T-cell (primary cell): ENCODE measurements at regions not wholly inside any gene's neighbourhood (a gene's known extent, or its start where the extent isn't known, plus 50 kb on each side); places are given as distances from the start of the nearest gene placed in this dataset.
A peak's percentile ranks its signal among the peaks of the same experiment; 100 is the strongest.

ENCODE experiments used
- ATAC-seq, 4 experiments: fragments of 200-7000 bp in 3 of 4; fragments of 150-1000 bp in 1 of 4; cut with Tn5 transposase; replicated peaks in 1 of 4; 1 replicate in 3 of 4; 2 replicates in 1 of 4; pipeline ENCODE4 v1.10.0; 2021; ENCODE audit warnings: moderate library complexity in 3 of 4, mild to moderate bottlenecking in 2 of 4, moderate number of reproducible peaks in 1 of 4
- CTCF ChIA-PET, 2 donors: fragments of 300-600 bp; sonication (Branson Sonifier 250); formaldehyde crosslinking; loops; one replicate each; lab custom pipeline; 2022; ENCODE audit warnings: antibody characterized with exemption in 2 of 2; lab: Charles Lee
- POLR2A ChIA-PET, 2 donors: fragments of 300-600 bp; sonication (Branson Sonifier 250); formaldehyde crosslinking; loops; one replicate each; lab custom pipeline; 2022; ENCODE audit warnings: antibody characterized with exemption in 2 of 2; lab: Charles Lee
- DNase-seq, 35 experiments: peaks; one replicate each; pipeline versions ENCODE4 v3.0.0 to v3.0.0-alpha.2; 2013 to 2023
- H3K27ac ChIP-seq: one replicate; pipeline ENCODE4 v1.5.1; 2013; ENCODE audit warnings: low read length
- H3K27me3 ChIP-seq, 2 experiments: replicated peaks in 1 of 2; 1 replicate in 1 of 2; 2 replicates in 1 of 2; pipeline versions ENCODE4 v1.6.1 to v1.7.0; 2013; ENCODE audit warnings: low read length in 1 of 2, mixed read lengths in 1 of 2; ENCODE audit not compliant: control insufficient read depth in 2 of 2, insufficient read depth in 2 of 2; ENCODE audit errors: extremely low read depth in 1 of 2
- H3K36me3 ChIP-seq, 2 donors: 1 replicate in 1 of 2; 2 replicates in 1 of 2; pipeline versions ENCODE4 v1.6.1 to v1.7.0; 2013; ENCODE audit warnings: low read length in 1 of 2; ENCODE audit not compliant: control insufficient read depth in 2 of 2, insufficient read depth in 1 of 2; ENCODE audit errors: extremely low read depth in 1 of 2
- H3K4me1 ChIP-seq, 2 experiments: 1 replicate in 1 of 2; 2 replicates in 1 of 2; pipeline versions ENCODE4 v1.6.1 to v1.7.0; 2013; ENCODE audit warnings: low read length in 2 of 2, mixed read lengths in 1 of 2; ENCODE audit not compliant: insufficient read depth in 2 of 2, control insufficient read depth in 1 of 2; ENCODE audit errors: extremely low read depth in 1 of 2
- H3K4me3 ChIP-seq, 2 donors: 1 replicate in 1 of 2; 2 replicates in 1 of 2; pipeline versions ENCODE4 v1.5.1 to v1.7.0; 2013; ENCODE audit warnings: mild to moderate bottlenecking in 2 of 2, low read length in 1 of 2, moderate library complexity in 1 of 2; ENCODE audit not compliant: control insufficient read depth in 1 of 2; ENCODE audit errors: extremely low read depth in 1 of 2
- H3K9me3 ChIP-seq: 2 replicates; pipeline ENCODE4 v1.7.0; 2013
- H3K27ac Mint-ChIP-seq, 2 donors: one replicate each; pipeline ENCODE4 v1.8.0; 2020 to 2021; ENCODE audit warnings: mild to moderate bottlenecking in 2 of 2, mixed read lengths in 2 of 2
- H3K27me3 Mint-ChIP-seq, 2 donors: one replicate each; pipeline ENCODE4 v1.8.0; 2021 to 2022; ENCODE audit warnings: mixed read lengths in 2 of 2
- H3K36me3 Mint-ChIP-seq: one replicate; pipeline ENCODE4 v1.8.0; 2021; ENCODE audit warnings: mixed read lengths
- H3K4me1 Mint-ChIP-seq, 3 donors: one replicate each; pipeline ENCODE4 v1.8.0; 2020 to 2022; ENCODE audit warnings: mixed read lengths in 3 of 3, mild to moderate bottlenecking in 1 of 3
- H3K4me3 Mint-ChIP-seq, 3 donors: one replicate each; pipeline ENCODE4 v1.8.0; 2020 to 2022; ENCODE audit warnings: mild to moderate bottlenecking in 3 of 3, mixed read lengths in 3 of 3, moderate library complexity in 3 of 3
- H3K9me3 Mint-ChIP-seq, 3 donors: one replicate each; pipeline ENCODE4 v1.8.0; 2020 to 2022; ENCODE audit warnings: mixed read lengths in 3 of 3
- WGBS: methylation state at CpG from one replicate; pipeline ENCODE4 v1.1.5; 2013; ENCODE audit warnings: missing lambda C conversion rate; ENCODE audit not compliant: insufficient coverage; 5-methylcytosine and 5-hydroxymethylcytosine counted together

- WGBS = no CpG with 5 or more reads among the region's 3 CpGs
- DNase-seq (no peak), ATAC-seq (no peak)
- H3K36me3 Mint-ChIP-seq = no peaks in the 10 kb centered on the region
- no peak overlapping the region for H3K4me3 ChIP-seq
- ChIA-PET CTCF (interaction anchor here in 1 of 2 donors (0.7 to 1.1 kb wide), 2 partner anchors 19 to 26 kb away, joined by 3 to 14 read pairs; no protein-coding TSS in a partner anchor), POLR2A (interaction anchor here in 1 of 2 donors (0.5 kb wide), 1 partner anchor 65 kb away, joined by 7 read pairs; no protein-coding TSS in a partner anchor)
- no peak overlapping the region for H3K27ac ChIP-seq
- H3K4me3 Mint-ChIP-seq = no peak overlapping the region
- H3K36me3 ChIP-seq = no peaks in the 10 kb centered on the region
- H3K27ac Mint-ChIP-seq = no peak overlapping the region
- H3K4me1 Mint-ChIP-seq = peaks cover 0 to 4% (median 0%) of the 10 kb centered on the region in 3 donors
- peaks cover 0 to under 1% (median 0%) of the 10 kb centered on the region in 3 donors for H3K9me3 Mint-ChIP-seq
- no peaks in the 10 kb centered on the region for H3K9me3 ChIP-seq
- no peaks in the 10 kb centered on the region for H3K4me1 ChIP-seq
- peaks cover 0 to 6% of the 10 kb centered on the region in 2 experiments for H3K27me3 ChIP-seq
- H3K27me3 Mint-ChIP-seq = peaks cover 15 to 34% of the 10 kb centered on the region in 2 donors
Measured at GRCh38 chr15:38843051-38843501, 278.5 kb upstream of the RASGRP1 start.

- Mint-ChIP-seq H3K4me3 (no peak overlapping the region), H3K4me1 (peaks cover 0 to 4% (median 0%) of the 10 kb centered on the region in 3 donors), H3K36me3 (no peaks in the 10 kb centered on the region), H3K27me3 (peaks cover 16 to 37% of the 10 kb centered on the region in 2 donors), H3K27ac (no peak overlapping the region), H3K9me3 (no peaks in the 10 kb centered on the region)
- no peak overlapping the region for H3K27ac ChIP-seq
- no peaks in the 10 kb centered on the region for H3K36me3 ChIP-seq
- no peaks in the 10 kb centered on the region for H3K9me3 ChIP-seq
- ChIA-PET POLR2A (no interaction called here), CTCF (interaction anchor here (0.7 to 1.1 kb wide), 3 partner anchors 18 to 28 kb away, joined by 3 to 14 read pairs (median 3); no protein-coding TSS in a partner anchor)
- peaks cover 0 to 6% of the 10 kb centered on the region in 2 experiments for H3K27me3 ChIP-seq
- no peaks in the 10 kb centered on the region for H3K4me1 ChIP-seq
- no CpG with 5 or more reads among the region's 10 CpGs for WGBS
- H3K4me3 ChIP-seq = no peak overlapping the region
- no peak for DNase-seq
- no peak for ATAC-seq
Measured at GRCh38 chr15:38843736-38844590, 279.3 kb upstream of the RASGRP1 start.

GRCh38 chr15:38844736-38845135 is 280.1 kb upstream of the RASGRP1 start:
- ATAC-seq (no peak), DNase-seq (no peak)
- Histone ChIP-seq H3K4me3 (no peak overlapping the region), H3K27ac (no peak overlapping the region), H3K36me3 (no peaks in the 10 kb centered on the region), H3K9me3 (no peaks in the 10 kb centered on the region), H3K27me3 (peaks cover 0 to 9% of the 10 kb centered on the region in 2 experiments), H3K4me1 (no peaks in the 10 kb centered on the region)
- Mint-ChIP-seq H3K4me3 (no peak overlapping the region), H3K27me3 (peaks cover 21 to 43% of the 10 kb centered on the region in 2 donors), H3K9me3 (no peaks in the 10 kb centered on the region), H3K4me1 (peaks cover 0 to 4% (median 0%) of the 10 kb centered on the region in 3 donors), H3K27ac (no peak overlapping the region), H3K36me3 (no peaks in the 10 kb centered on the region)
- CTCF ChIA-PET = interaction anchor here in 1 of 2 donors (1.0 kb wide), 1 partner anchor 29 kb away, joined by 3 read pairs; no protein-coding TSS in a partner anchor
- POLR2A ChIA-PET = no interaction called here
- WGBS = 100% methylated on average over 1 of the region's 1 CpG

GRCh38 chr15:38846346-38846745 is 281.7 kb upstream of the RASGRP1 start:
- WGBS = no CpG with 5 or more reads among the region's 2 CpGs
- no peaks in the 10 kb centered on the region for H3K36me3 ChIP-seq
- H3K27me3 ChIP-seq = peaks cover 0 to 16% of the 10 kb centered on the region in 2 experiments
- POLR2A ChIA-PET = no interaction called here
- CTCF ChIA-PET = no interaction called here
- no peaks in the 10 kb centered on the region for H3K9me3 Mint-ChIP-seq
- H3K9me3 ChIP-seq = no peaks in the 10 kb centered on the region
- no peaks in the 10 kb centered on the region for H3K4me1 Mint-ChIP-seq
- no peak overlapping the region for H3K4me3 Mint-ChIP-seq
- H3K27me3 Mint-ChIP-seq = peaks cover 23 to 42% of the 10 kb centered on the region in 2 donors
- no peaks in the 10 kb centered on the region for H3K4me1 ChIP-seq
- H3K27ac Mint-ChIP-seq = no peak overlapping the region
- ATAC-seq (no peak), DNase-seq (no peak)
- H3K27ac ChIP-seq = no peak overlapping the region
- H3K36me3 Mint-ChIP-seq = no peaks in the 10 kb centered on the region
- no peak overlapping the region for H3K4me3 ChIP-seq

GRCh38 chr15:38847666-38848065 is 283.1 kb upstream of the RASGRP1 start:
- DNase-seq (no peak), ATAC-seq (no peak)
- Mint-ChIP-seq H3K27me3 (peaks cover 23 to 38% of the 10 kb centered on the region in 2 donors), H3K27ac (no peak overlapping the region), H3K4me1 (no peaks in the 10 kb centered on the region), H3K36me3 (no peaks in the 10 kb centered on the region), H3K4me3 (no peak overlapping the region), H3K9me3 (no peaks in the 10 kb centered on the region)
- CTCF ChIA-PET = no interaction called here
- no peaks in the 10 kb centered on the region for H3K36me3 ChIP-seq
- peaks cover 0 to 16% of the 10 kb centered on the region in 2 experiments for H3K27me3 ChIP-seq
- POLR2A ChIA-PET = no interaction called here
- H3K27ac ChIP-seq = no peak overlapping the region
- no CpG with 5 or more reads among the region's 5 CpGs for WGBS
- no peak overlapping the region for H3K4me3 ChIP-seq
- no peaks in the 10 kb centered on the region for H3K9me3 ChIP-seq
- H3K4me1 ChIP-seq = no peaks in the 10 kb centered on the region

GRCh38 chr15:38849046-38849445 is 284.4 kb upstream of the RASGRP1 start:
- Mint-ChIP-seq H3K27ac (peak overlapping the region in 1 of 2 donors; percentile 32), H3K36me3 (no peaks in the 10 kb centered on the region), H3K4me3 (no peak overlapping the region), H3K9me3 (no peaks in the 10 kb centered on the region), H3K4me1 (no peaks in the 10 kb centered on the region), H3K27me3 (peaks cover 16 to 31% of the 10 kb centered on the region in 2 donors)
- ATAC-seq (no peak), DNase-seq (no peak)
- H3K27ac ChIP-seq = no peak overlapping the region
- no peaks in the 10 kb centered on the region for H3K36me3 ChIP-seq
- 7% methylated on average over 1 of the region's 1 CpG for WGBS
- no peaks in the 10 kb centered on the region for H3K9me3 ChIP-seq
- ChIA-PET CTCF (interaction anchor here in 1 of 2 donors (1.1 kb wide), 1 partner anchor 10 kb away, joined by 6 read pairs; no protein-coding TSS in a partner anchor), POLR2A (interaction anchor here in 1 of 2 donors (0.6 kb wide), 1 partner anchor 1013 kb away, joined by 3 read pairs; no protein-coding TSS in a partner anchor)
- H3K4me1 ChIP-seq = no peaks in the 10 kb centered on the region
- no peak overlapping the region for H3K4me3 ChIP-seq
- H3K27me3 ChIP-seq = peaks cover 0 to 13% of the 10 kb centered on the region in 2 experiments
